DMS79 (cell line): ENCODE measurements at regions not wholly inside any gene's neighbourhood (a gene's known extent, or its start where the extent isn't known, plus 50 kb on each side); places are given as distances from the start of the nearest gene placed in this dataset.
"Not testable (repeated sequence)": the region's sequence is repeated elsewhere in the genome, so short reads cannot be mapped to it uniquely, and the experiment has no call there.

ENCODE experiments used
- DNase-seq: peaks from one replicate; lab custom pipeline; 2025; lab: John Stamatoyannopoulos, UW

DNA sequence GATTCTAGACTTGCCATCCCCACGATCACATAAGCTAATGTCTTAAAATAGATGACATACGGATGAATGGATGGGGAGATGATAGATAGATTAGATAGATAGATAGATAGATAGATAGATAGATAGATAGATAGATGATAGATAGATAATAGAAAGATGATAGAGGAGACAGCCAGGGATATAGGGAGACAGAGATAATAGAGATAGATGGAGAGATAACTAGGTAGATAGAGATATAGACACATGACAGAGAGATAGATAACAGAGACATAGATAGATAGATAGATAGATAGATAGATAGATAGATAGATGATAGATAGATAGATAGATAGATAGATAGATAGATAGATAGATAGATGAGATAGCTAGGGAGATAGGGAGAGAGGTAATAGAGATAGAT lies 511.0 kb upstream of the AUTS2 start:
- not testable (repeated sequence) for DNase-seq

DNA sequence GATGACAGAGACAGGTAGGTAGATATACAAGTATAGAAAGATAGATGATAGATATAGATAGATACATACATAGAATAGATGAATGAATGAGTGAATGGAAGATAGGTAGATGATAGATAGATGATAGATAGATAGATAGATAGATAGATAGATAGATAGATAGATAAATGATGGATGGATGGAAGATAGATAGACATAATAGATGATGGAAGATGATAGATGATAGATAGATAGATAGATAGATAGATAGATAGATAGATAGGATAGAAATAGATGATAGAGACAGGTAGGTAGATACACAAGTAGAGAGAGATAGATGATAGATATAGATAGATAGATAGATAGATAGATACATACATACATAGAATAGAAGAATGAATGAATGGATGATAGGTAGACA lies 510.1 kb upstream of the AUTS2 start:
- DNase-seq = no peak

DNA sequence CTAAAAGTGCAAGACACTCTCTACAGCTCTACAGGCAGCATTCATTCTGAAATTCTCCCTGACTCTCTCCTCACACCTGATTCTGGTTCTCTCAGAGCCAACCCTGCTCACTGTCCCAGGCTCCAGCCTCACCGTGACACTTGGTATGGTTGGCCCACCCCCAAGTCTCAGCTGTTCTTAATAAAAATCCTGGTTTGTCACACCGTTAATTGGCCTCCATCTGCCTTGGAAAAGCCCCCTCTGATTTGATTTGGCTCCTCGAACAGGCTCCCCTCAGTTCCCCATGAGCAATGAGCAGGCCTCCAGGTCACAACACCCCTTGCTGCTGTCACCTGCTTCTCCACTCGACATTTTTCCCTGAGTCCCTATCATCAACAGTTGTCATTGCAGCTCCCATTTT lies 507.3 kb upstream of the AUTS2 start:
- no peak for DNase-seq

DNA sequence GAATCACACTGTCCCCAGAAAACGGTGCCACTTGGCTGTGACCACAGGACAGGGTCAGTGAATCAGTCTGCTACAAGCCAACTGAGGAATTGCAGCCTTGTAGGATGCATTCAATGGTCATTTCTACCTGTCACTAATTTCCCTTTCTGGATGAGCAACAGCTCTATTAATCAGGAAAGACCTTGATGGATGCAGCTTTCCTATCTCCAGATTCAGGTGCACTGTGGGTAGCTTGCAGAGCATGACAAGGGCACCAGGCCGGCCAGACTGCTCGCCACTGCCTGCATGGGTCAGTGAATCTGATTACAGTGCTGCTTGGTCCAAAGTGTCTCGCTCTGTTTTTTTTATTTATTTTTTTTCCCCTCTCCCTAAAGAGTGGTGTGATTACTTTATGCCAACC lies 506.8 kb upstream of the AUTS2 start:
- no peak for DNase-seq

DNA sequence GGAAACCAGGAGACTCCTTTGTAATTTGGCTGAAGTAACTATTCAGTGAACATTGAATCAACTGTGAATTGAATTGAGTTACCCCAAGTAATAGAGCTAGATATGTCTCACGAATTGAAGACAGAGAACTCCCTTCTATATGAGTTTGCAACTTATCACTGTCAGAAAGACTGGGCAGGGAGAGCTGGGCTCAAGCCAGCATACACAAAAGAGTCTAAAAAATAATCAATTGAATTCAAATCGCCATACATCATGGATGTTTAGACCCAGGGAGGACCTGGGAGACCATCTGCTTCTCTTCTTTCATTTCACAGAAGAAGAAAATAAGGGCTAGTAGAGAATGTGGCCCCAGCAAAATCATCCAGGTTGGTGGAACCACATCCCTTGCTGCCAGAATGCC lies 503.1 kb upstream of the AUTS2 start:
- DNase-seq = no peak

DNA sequence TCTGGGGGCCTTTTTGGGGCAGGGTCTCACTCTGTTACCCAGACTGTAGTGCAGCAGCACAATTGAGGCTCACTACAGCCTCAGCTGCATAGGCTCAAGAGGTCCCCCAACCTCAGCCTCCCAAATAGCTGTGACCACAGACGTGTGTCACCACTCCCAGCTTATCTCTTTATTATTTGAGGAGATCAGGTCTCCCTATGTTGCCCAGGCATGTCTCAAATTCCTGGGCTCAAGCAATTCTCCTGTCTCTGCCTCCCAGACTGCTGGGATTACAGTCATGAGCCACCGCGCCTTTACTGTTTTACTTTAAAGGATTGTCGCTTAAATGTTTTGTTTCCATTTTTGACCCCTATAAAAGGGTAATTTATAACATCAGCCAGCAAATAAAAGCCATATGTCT lies 502.6 kb upstream of the AUTS2 start:
- DNase-seq = no peak

DNA sequence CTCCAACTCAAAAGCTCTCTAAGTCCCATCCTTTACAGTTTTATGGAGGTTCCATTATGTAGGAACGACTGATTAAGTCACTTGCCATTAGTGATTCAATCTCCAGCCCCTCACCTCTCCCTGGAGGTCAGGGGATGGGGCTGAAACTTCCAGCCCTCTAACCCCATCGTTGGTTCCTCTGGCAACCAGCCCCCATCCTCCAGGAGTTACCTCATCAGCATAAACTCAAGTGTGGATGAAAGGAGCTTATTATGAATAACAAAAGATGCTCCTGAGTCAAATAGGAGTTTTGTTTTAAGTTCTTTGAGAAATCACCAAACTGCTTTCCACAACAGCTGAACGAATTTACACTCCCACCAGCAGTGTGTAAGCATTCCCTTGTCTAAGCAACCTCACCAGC lies 494.3 kb upstream of the AUTS2 start:
- DNase-seq = no peak

DNA sequence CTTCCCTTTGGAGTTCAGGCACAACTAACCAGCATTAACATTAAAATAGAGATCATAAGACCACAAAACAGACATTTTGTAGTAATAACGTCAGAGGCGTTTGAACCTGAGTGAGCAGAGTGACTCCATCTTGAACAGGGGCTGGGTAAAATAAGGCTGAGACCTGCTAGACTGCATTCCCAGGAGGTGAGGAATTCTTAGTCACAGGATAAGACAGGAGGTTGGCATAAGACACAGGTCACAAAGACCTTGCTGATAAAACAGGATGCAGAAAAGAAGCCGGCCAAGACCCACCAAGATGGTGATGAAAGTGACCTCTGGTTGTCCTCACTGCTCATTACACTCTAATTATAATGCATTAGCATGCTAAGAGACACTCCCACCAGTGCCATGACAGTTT lies 493.2 kb upstream of the AUTS2 start:
- DNase-seq = no peak

DNA sequence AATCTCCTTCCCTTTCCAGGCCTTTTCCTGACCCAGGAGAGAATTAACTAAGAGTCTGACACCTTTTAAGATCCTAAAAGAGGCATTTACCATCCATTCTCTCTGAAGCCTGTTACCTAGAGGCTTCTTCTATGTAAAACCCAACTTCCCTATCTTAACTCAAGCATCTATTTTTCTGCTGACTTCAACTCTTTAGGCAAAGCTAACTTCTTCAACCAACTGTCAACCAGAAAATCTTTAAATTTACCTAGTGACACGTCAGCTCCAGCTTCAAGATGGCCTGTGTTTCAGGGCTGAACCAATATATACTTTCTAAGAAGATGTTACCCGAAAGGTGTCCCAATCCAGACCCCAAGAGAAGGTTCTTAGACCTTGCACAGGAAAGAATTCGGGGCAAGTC lies 492.3 kb upstream of the AUTS2 start:
- DNase-seq = no peak

DNA sequence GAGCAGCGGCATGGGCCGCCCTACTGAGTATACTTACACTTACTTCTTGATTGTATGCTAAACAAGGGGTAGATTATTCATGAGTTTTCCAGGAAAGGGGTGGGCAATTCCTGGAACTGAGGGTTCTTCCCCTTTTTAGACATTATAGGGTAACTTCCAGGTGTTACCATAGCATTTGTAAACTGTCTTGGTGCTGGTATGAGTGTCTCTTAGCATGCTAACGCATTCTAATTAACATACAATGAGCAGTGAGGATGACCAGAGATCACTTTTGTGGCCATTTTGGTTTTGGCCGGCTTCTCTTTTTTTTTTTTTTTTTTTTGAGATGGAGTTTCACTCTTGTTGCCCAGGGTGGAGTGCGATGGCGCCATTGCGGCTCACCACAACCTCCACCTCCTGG lies 491.8 kb upstream of the AUTS2 start:
- not testable (repeated sequence) for DNase-seq

DNA sequence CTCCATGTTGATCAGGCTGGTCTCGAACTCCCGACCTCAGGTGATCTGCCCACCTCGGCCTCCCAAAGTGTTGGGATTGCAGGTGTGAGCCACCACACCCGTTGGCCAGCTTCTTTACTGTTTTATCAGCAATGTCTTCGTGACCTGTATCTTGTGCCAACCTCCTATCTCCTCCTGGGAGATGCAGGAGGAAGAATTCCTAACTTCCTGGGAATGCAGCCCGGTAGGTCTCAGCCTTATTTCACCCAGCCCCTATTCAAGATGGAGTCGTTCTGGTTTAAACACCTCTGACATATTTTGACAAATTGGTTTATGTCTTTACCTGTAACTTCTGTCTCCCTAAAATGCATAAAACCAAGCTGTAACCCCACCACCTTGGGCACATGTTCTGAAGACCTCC lies 491.3 kb upstream of the AUTS2 start:
- DNase-seq = not testable (repeated sequence)

DNA sequence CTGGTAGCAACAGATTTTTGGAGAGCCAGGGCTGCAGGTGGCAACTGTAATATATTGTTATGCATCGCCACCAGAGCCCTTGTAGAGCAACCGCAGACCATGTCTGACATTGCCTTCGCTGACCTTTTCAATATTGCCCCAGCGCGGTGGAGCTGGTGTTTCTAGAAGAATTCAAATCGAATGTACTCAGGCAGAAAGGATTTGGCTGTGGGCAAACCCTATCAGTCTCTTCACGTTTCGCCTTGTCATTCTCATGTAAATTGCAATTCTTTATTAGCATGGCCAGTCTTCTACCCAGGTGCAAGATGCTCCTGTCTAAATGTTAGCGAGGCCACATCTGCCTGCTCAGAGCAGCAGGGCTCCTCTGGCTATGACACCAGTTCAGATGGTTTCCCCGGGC lies 490.2 kb upstream of the AUTS2 start:
- DNase-seq = peak; percentile 8

DNA sequence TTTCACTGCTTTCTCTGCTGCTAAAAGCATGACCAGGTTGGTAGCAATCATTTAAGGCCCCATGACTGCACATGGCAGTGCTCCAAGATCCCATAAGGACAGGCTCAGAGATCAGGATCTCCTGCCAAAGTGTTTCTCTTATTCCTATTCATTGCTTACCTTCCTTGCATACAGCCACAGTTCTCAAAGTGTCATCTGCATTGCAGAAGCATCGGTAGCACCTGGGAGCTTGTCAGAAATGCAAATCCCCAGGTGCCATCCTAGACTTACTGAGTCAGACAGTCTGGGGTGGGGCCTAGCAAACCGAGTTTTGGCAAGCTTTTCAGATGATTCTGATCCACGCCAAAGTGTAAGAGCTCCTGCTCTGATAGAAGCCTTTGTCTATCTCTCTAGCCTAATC lies 489.0 kb upstream of the AUTS2 start:
- DNase-seq = no peak

DNA sequence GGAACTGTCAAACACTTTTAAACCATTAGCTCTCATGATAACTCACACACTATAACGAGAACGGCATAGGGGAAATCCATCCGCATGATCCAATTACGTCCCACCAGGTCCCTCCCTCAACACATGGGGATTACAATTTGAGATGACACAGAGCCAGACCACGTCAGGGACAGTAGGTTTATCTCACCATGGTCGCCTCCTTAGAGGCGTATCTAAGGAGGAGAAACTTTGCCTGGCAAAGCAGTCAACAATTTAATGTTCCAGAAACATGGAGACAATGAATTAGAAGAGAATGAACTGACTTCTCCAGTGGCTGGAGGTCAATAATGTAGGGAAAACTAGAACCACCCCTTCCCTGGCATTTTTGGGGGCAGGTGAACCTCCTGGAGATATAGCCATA lies 488.4 kb upstream of the AUTS2 start:
- no peak for DNase-seq

DNA sequence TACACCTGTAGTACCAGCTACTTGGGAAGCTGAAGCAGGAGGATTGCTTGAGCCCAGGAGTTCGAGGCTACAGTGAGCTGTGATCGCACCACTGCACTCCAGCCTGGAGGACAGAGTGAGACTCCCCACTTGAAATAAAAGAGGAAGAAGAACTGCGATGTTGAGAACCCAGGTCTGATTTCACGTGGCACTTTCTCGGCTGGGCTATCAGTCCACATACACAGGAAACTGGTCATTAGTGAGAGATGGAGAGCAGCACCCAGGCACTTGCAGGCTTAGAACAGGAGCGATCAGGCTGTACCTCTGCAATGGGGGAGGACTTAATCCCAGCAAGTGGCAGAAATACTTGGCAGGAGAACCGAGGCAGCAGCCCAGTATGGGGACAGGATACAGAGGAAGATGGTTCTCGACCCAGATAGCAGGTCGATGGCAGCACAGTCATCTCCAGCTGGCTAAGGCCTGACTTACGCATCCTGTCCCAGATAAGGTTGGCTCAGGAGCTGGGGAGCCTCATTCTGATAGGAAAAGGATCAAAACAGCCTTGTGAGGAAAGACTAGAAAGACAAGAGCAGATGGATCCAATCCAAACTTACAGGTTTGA lies 487.7 kb upstream of the AUTS2 start:
- no peak for DNase-seq

DNA sequence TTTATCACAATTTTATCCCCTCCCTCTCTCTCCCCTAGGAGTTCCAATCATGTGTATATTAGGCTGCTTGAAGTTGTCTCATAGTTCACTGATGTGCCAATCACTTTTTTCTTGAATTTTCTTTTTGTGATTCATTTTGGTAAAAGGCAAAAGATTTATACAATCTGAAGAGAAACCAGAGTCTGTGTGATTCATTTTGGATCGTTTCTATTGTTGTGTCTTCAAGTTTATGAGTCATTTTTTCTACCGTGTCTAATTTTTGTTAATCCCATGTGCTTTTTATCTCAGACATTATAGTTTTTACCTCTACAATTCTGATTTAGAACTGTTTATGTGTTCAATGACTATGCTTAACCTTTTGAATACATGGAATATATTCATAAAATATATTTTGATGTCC lies 483.9 kb upstream of the AUTS2 start:
- no peak for DNase-seq

DNA sequence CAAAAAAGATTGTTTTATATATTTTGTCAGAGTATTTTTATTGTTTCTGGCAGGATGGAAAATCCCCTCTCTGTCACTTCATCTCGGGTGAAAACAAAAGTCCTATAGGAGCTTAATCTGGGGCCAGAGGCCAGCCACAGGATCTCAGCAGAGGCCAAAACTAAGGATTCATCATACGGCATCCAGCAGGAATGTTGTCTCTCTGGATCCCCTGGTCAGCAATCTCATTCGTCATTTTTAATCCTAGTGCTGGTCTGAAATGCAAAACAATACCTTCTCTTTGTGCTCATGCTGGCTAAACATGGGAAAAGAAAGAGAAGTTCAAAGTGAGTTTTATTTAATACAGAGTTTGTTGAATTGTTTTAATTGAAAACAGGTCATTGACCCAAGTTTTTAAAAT lies 482.5 kb upstream of the AUTS2 start:
- no peak for DNase-seq

DNA sequence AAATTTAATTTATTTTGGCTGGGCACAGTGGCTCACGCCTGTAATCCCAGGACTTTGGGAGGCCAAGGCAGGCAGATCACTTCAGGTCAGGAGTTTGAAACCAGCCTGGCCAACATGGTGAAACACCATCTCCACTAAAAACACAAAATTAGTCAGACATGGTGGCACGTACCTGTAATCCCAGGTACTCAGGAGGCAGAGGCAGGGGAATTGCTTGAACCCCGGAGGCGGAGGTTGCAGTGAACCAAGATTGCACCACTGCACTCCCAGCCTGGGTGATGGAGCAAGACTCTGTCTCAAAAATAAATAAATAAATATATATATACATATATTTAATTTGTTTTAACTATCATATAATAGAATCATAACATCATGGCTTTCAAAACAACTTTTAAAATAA lies 482.1 kb upstream of the AUTS2 start:
- DNase-seq = not testable (repeated sequence)

DNA sequence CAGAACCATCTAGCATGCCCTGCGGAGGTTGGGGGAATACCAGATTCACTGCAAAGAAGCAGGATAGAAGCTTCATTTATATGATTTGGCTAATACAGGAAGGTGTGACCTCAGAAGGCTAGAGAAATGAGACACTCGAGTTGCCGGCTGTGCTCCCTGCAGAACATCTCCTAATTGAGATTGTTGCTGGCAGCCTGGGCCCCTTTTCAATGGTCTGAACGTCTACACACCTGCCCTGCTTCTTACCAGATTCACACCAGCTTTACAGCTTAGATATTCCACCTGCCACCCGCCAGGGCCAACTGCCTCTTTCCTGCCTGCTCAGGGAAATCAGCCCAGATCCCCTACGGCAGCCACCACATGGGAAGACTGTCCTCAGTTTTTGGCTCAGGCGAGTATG lies 475.3 kb upstream of the AUTS2 start:
- DNase-seq = no peak

DNA sequence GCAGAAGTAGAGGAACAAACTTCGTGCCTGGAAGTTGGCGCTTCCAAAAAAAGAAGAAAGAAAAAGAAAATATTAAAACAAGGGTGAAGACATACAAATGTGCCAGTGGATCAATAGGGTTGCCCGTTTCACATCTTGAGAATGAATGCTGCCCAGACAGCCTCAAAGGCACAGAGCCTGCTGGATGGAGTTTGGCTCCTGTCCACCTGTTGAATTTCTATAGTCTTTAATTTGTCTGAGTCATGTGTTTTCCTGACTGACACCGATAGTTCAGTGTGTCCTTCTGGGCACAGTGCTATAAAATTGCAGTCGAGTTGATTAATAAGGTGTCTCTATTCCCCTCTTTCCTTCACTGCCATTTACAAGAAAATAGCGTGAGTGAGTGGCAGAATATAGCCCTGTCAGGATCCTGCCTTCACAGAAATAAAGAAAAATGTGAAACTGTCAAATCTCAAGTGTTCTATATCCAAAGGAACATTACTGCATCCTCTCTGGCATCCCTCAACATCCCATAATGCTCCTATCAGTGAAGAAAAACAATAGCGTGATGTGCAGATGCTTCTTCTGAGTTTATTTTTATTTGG lies 471.3 kb upstream of the AUTS2 start:
- no peak for DNase-seq

DNA sequence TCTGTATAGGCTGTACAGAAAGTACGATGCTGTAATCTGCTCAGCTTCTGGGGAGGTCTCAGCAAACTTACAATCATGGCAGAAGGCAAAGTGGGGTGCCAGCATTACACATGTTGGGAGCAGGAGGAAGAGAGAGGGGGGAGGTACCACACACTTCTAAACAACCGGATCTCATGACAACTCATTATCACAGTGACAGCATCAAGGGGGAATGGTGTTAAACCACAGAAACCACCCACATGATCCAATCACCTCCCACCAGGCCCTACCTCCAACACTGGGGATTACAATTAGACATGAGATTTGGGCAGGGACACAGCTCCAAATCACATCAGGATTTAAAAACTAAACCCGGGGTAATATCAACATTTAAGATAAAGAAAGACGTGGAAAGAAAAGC lies 468.8 kb upstream of the AUTS2 start:
- no peak for DNase-seq

DNA sequence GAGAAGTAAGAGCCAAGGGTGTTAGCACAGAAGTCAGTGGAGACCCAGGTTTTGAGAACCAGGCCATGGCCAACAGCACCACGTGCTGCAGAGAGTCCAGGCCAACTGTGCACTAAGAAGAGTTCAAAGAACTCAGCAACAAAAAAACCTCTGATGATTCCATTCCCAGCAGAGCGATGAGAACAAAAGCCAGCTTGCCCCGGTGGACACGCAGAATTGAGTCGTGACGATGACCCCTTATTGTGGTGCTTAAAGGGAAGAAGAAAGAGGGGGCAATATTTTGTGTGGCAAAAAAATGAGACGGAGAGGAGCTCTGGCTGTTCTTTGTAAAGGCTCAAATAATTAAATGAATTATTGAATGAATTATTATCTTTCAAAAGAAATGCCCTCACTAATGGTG lies 468.3 kb upstream of the AUTS2 start:
- DNase-seq = no peak

DNA sequence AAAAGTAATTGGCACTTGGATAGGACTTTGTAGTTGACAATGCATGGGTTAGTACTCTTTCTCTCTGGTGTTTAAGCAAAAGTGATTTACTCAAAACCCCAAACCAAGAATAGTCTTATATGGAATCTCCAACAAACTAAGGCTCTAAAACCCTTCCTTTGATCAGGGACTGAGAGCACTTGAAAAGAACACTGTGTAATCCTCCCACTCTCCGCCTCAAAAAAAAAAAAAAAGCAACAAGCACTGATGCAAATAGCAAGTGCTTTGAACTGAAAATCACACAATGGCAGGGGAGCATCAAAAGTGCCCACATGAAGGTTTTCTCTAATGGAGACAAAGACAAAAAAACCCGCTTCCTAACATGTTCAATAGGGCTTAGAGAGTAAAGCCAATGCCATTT lies 467.9 kb upstream of the AUTS2 start:
- no peak for DNase-seq

DNA sequence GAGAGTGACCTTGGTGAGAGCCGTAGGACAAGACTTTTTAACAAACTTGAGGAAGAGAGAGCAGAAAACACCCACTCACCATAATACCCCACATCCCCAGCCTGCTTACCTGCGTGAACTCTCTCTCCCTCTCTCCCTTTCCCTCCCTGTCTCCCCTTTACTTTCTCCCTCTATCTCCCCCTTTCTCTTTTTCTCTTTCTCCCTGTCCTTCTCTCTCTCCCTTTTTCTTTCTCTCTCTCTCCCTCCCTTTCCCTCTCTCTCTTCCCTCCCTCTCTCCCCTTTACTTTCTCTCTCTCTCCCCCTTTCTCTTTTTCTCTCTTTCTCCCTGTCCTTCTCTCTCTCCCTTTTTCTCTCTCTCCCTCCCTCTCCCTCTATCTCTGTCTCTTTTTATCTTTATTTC lies 464.0 kb upstream of the AUTS2 start:
- no peak for DNase-seq

DNA sequence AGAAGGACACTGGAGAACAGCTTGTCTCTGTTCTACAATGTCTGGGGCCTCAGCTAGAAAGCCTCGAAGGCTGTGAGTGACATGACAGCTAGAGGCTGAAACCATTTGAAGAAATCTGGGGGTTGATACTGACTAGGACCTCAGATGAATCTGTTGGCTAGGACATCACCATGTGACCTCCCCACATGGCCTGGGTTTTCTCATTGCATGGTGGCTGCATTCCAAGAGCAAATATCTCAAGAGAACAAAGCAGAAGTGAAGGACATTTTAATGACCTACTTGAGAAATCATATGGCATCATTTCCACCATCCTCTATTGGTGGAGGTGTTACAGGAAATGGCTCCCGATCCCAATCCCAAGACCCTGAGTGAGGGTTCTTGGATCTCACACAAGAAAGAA lies 450.6 kb upstream of the AUTS2 start:
- peak; percentile 33 for DNase-seq
